ENCODE measurements at regions not wholly inside any gene's neighbourhood (a gene's known extent, or its start where the extent isn't known, plus 50 kb on each side); places are given as distances from the start of the nearest gene placed in this dataset.

- no peak for TF ChIP-seq TAF1 (IDR thresholded peaks at IDR 0.05; ENCODE audit: low read depth)
- no peak for TF ChIP-seq CEBPB (IDR thresholded peaks at IDR 0.05)
- TF ChIP-seq RAD21 (IDR thresholded peaks at IDR 0.05; ENCODE audit: low read depth) = no peak
- no peak for TF ChIP-seq NFIC (IDR thresholded peaks at IDR 0.05)
- no peak for TF ChIP-seq CREB1 (IDR thresholded peaks at IDR 0.05; ENCODE audit: low read depth)
- no peak for TF ChIP-seq TEAD4 (IDR thresholded peaks at IDR 0.05)
- TF ChIP-seq USF1 (IDR thresholded peaks at IDR 0.05) = no peak
- TF ChIP-seq ZBTB7A (IDR thresholded peaks at IDR 0.05; ENCODE audit: low read depth) = no peak
- no peak for TF ChIP-seq EGR1 (IDR thresholded peaks at IDR 0.05)
- no peak for TF ChIP-seq FOXM1 (IDR thresholded peaks at IDR 0.05; ENCODE audit: borderline replicate concordance, low read depth)
- TF ChIP-seq TCF12 (IDR thresholded peaks at IDR 0.05; ENCODE audit: low read depth) = no peak
- TF ChIP-seq EP300 (IDR thresholded peaks at IDR 0.05; ENCODE audit: borderline replicate concordance) = no peak
- TF ChIP-seq YY1 (IDR thresholded peaks at IDR 0.05; ENCODE audit: low read depth) = no peak
- no peak for TF ChIP-seq REST (IDR thresholded peaks at IDR 0.05; ENCODE audit: low read depth)
- TF ChIP-seq, protein P1, sequence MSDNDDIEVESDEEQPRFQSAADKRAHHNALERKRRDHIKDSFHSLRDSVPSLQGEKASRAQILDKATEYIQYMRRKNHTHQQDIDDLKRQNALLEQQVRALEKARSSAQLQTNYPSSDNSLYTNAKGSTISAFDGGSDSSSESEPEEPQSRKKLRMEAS (IDR thresholded peaks at IDR 0.05) = no peak
Measured at GRCh38 chr20:12925863-12926793, 82.6 kb upstream of the SPTLC3 start.

DNA sequence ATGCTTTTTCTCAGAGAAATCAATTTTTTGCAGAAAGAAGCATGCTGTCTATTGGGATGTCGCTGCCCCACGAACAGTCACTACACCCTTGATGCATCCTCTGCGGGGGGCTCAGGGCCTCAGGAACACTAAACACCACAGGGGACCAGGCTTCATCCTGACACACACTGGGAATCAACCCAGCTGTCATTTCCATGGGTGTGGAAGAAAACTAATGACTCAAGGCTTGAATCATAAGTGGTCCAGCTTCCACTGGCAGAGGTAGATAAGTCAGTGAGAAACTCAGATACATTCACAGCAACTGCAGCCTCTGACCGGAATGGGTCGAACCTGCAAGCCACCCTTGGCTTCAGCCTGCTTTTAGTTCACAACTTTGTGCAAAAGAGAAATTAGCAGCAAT, 81.3 kb upstream of the SPTLC3 start:
- TF ChIP-seq CREB1 (IDR thresholded peaks at IDR 0.05; ENCODE audit: low read depth) (no peak), TCF12 (IDR thresholded peaks at IDR 0.05; ENCODE audit: low read depth) (no peak), RAD21 (IDR thresholded peaks at IDR 0.05; ENCODE audit: low read depth) (no peak), ZBTB7A (IDR thresholded peaks at IDR 0.05; ENCODE audit: low read depth) (no peak), EGR1 (IDR thresholded peaks at IDR 0.05) (no peak), TEAD4 (IDR thresholded peaks at IDR 0.05) (no peak), FOXM1 (IDR thresholded peaks at IDR 0.05; ENCODE audit: borderline replicate concordance, low read depth) (no peak), REST (IDR thresholded peaks at IDR 0.05; ENCODE audit: low read depth) (no peak), USF1 (IDR thresholded peaks at IDR 0.05) (no peak), CEBPB (IDR thresholded peaks at IDR 0.05) (no peak), YY1 (IDR thresholded peaks at IDR 0.05; ENCODE audit: low read depth) (no peak), TAF1 (IDR thresholded peaks at IDR 0.05; ENCODE audit: low read depth) (no peak), EP300 (IDR thresholded peaks at IDR 0.05; ENCODE audit: borderline replicate concordance) (no peak), NFIC (IDR thresholded peaks at IDR 0.05) (no peak)
- TF ChIP-seq, protein P1 (IDR thresholded peaks at IDR 0.05) = no peak

DNA sequence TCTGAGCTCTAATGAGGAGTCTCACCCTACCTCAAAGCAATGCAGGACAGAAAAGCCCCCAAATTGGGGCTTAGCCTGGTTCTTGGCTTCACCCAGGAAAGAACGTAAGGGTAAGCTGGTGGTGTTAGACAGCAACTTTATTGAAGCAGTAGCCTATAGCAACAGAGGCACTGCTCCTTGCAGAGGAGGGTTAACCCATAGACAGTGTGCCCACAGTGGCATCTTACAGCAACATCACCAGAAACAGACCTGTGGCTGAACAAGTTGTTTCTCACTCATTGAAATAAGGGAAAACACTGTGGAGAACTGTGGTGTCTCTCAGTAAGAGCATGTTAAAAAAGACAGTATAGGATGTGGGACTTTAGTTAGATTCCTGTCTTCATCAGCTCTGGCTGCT, 80.4 kb upstream of the SPTLC3 start:
- TF ChIP-seq RAD21 (IDR thresholded peaks at IDR 0.05; ENCODE audit: low read depth) = no peak
- TF ChIP-seq ZBTB7A (IDR thresholded peaks at IDR 0.05; ENCODE audit: low read depth) = no peak
- TF ChIP-seq NFIC (IDR thresholded peaks at IDR 0.05) = no peak
- TF ChIP-seq REST (IDR thresholded peaks at IDR 0.05; ENCODE audit: low read depth) = no peak
- TF ChIP-seq, protein P1 (IDR thresholded peaks at IDR 0.05) = no peak
- TF ChIP-seq CREB1 (IDR thresholded peaks at IDR 0.05; ENCODE audit: low read depth) = no peak
- no peak for TF ChIP-seq FOXM1 (IDR thresholded peaks at IDR 0.05; ENCODE audit: borderline replicate concordance, low read depth)
- TF ChIP-seq EGR1 (IDR thresholded peaks at IDR 0.05) = no peak
- TF ChIP-seq YY1 (IDR thresholded peaks at IDR 0.05; ENCODE audit: low read depth) = no peak
- no peak for TF ChIP-seq TCF12 (IDR thresholded peaks at IDR 0.05; ENCODE audit: low read depth)
- TF ChIP-seq EP300 (IDR thresholded peaks at IDR 0.05; ENCODE audit: borderline replicate concordance) = no peak
- no peak for TF ChIP-seq TAF1 (IDR thresholded peaks at IDR 0.05; ENCODE audit: low read depth)
- TF ChIP-seq USF1 (IDR thresholded peaks at IDR 0.05) = no peak
- TF ChIP-seq TEAD4 (IDR thresholded peaks at IDR 0.05) = no peak
- no peak for TF ChIP-seq CEBPB (IDR thresholded peaks at IDR 0.05)

Data from Ishikawa (cell line).